ENCODE measurements at regions not wholly inside any gene's neighbourhood (a gene's known extent, or its start where the extent isn't known, plus 50 kb on each side); places are given as distances from the start of the nearest gene placed in this dataset.
A peak's percentile ranks its signal among the peaks of the same experiment; 100 is the strongest.
"Not testable (repeated sequence)": the region's sequence is repeated elsewhere in the genome, so short reads cannot be mapped to it uniquely, and the experiment has no call there.

- no peak for DNase-seq
- intact Hi-C loops (cut with DNase I) = no loop called here
These were observed 64.1 kb downstream of the CFAP44 start for GRCh38 chr3:113377158-113377557.

DNA sequence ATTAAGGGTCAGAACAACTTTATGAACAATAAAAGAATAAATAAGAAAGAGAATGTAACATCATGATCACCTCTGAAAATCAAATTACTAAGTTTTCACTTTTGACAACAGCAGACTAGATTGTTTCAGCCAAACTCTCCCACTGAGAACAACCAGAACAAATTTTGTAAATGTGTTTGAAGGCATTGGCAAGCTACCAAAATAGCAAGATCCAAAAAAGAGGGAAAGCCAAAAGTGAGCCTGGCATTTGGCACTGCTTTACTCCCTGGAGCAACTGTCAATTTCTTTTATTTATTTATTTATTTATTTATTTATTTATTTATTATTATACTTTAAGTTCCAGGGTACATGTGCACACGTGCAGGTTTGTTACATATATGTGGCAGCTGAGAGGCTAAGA is 67.2 kb downstream of the CFAP44 start:
- DNase-seq = peak in 1 of 42 donors; percentile 1
- intact Hi-C loops (cut with DNase I) = no loop called here

GRCh38 chr3:113366800-113367199 is 74.5 kb downstream of the CFAP44 start:
- DNase-seq; intact Hi-C loops (cut with DNase I): not testable (repeated sequence)

DNA sequence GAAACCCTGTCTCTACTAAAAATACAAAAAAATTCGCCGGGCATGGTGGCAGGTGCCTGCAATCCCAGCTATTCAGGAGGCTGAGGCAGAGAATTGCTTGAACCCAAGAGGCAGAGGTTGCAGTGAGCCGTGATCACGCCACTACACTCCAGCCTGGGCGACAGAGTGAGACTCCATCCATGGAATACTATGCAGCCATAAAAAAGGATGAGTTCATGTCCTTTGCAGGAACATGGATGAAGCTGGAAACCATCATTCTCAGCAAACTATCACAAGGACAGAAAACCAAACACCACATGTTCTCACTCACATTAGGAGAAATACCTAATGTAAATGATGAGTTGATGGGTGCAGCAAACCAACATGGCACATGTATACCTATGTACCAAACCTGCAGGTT is 86.0 kb downstream of the CFAP44 start:
- DNase-seq; intact Hi-C loops (cut with DNase I): not testable (repeated sequence)

GRCh38 chr3:113354307-113354706 is 87.0 kb downstream of the CFAP44 start:
- DNase-seq = no peak
- intact Hi-C loops (cut with DNase I) = no loop called here

- no peak for DNase-seq
- intact Hi-C loops (cut with DNase I) = no loop called here
These were observed 87.6 kb downstream of the CFAP44 start for GRCh38 chr3:113353678-113354077.

DNA sequence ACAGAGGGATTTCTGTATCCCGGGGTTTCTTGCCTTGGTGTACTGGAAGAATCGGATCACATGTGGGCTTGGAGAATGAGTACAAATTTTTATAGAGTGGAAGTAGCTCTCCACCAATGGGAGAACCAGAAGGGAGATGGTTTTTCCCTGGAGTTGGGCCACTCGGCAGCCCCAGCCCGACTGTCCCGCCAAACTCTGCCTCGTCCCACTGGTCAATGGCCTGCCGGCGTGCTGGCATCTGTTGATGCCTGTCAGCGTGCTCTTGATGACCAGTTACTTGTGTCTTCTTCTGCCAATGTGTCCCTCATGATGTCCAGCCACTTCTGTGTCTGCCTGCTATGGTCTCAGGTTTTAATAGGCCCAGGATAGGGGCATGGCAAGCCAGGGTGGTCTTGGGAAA is 100.5 kb downstream of the CFAP44 start:
- intact Hi-C loops (cut with DNase I) = no loop called here
- DNase-seq = no peak

GRCh38 chr3:113339616-113340244 is 101.6 kb downstream of the CFAP44 start:
- no peak for DNase-seq
- intact Hi-C loops (cut with DNase I) = no loop called here

Measured in head of caudate nucleus (tissue), 42 donors.